ENCODE measurements at regions not wholly inside any gene's neighbourhood (a gene's known extent, or its start where the extent isn't known, plus 50 kb on each side); places are given as distances from the start of the nearest gene placed in this dataset.

DNA sequence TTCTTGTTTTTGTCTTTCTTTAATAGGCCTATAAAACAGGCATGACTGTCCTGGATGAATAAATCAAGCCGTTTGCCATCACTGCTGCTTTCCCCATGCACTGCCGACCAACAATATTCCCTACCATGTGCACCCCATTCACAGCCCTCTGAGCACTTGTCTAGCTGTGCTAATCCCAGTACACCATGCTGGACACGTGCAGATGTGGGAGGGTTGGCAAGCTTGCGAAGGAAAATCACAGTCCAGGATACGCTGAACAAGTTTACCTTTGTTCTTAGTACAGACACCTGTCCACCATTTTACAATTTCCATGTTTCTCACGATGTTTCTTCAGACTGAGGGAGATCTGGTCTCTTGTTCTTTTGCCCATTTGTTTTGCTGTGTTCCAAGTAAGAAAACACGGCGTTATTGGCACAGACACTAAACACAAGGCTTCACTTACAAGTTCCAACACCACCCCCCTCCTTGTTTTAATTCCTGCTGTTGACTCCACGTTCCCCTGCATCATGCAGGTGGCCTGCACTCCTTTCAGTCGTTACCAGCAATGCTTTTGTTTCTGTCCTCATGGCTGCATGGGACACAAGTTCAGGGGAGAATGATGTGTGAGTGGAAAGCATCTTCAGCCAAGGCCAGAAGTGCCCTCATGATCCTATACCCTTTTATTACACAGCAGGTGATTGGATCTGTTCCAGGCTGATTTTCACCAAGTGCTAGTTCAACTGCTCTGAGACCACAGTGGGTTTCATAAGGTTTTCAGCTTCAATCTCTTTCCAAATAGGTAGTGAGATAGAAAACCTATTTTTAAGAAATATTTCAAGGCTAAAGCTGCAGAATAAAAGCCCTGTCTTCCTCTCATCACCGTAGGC, 608.9 kb downstream of the IRX1 start:
- no peak overlapping the region for H3K27ac Mint-ChIP-seq (ENCODE audit: unreplicated experiment)
- H2AFZ ChIP-seq (ENCODE audit: low read depth, low read length), result no peak overlapping the region

DNA sequence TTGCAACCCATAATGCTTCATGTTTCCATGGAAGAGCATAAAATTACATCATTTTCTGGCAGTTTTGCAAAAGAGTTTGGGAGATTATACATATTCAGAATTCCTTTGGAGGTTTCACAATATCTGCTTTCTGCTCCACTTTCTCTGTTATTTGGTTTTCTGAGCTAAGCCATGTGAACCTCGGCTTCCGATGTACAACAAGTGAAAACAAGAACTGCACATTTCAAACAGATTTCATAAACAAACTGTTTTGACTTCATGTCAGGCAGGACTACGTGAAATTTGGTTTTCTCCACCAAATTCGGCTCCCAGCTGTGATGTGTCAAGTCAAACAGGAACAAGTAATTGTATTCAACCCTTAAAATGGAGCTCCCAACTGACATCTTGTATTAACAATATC, 609.8 kb downstream of the IRX1 start:
- H3K9ac ChIP-seq (ENCODE audit: low read length), result no peak overlapping the region
- Mint-ChIP-seq H3K4me3 (ENCODE audit: unreplicated experiment) (no peak overlapping the region), H3K9me3 (ENCODE audit: unreplicated experiment) (peaks cover 3% of the 10 kb centered on the region), H3K36me3 (ENCODE audit: low read depth, unreplicated experiment) (no peaks in the 10 kb centered on the region), H3K27ac (ENCODE audit: unreplicated experiment) (no peak overlapping the region), H3K4me1 (ENCODE audit: low read depth, unreplicated experiment) (no peaks in the 10 kb centered on the region), H3K27me3 (ENCODE audit: low read depth, unreplicated experiment) (peaks cover 10% of the 10 kb centered on the region)
- H3K9me3 ChIP-seq (ENCODE audit: insufficient read depth, low read depth, low read length), result no peaks in the 10 kb centered on the region
- no peak overlapping the region for H2AFZ ChIP-seq (ENCODE audit: low read depth, low read length)
- DNase-seq (ENCODE audit: low read depth) (peak; percentile 0), FAIRE-seq (no peak)
- H3K79me2 ChIP-seq (ENCODE audit: insufficient read depth, low read length), result no peaks in the 10 kb centered on the region
- no peaks in the 10 kb centered on the region for H3K27me3 ChIP-seq (ENCODE audit: insufficient read depth, low read length)
- no peak overlapping the region for H3K4me2 ChIP-seq (ENCODE audit: low read length)
- no peak overlapping the region for H3K4me3 ChIP-seq (ENCODE audit: insufficient read depth, low read depth, low read length)
- H4K20me1 ChIP-seq (ENCODE audit: insufficient read depth, low read length), result no peaks in the 10 kb centered on the region
- H3K27ac ChIP-seq (ENCODE audit: low read depth, low read length), result no peak overlapping the region
- no peaks in the 10 kb centered on the region for H3K36me3 ChIP-seq (ENCODE audit: insufficient read depth, low read length)
- no peaks in the 10 kb centered on the region for H3K4me1 ChIP-seq (ENCODE audit: insufficient read depth, low read length)
- TF ChIP-seq EZH2 (IDR thresholded peaks at IDR 0.05; ENCODE audit: insufficient read depth, low read length), result no peak
- TF ChIP-seq, protein P1, sequence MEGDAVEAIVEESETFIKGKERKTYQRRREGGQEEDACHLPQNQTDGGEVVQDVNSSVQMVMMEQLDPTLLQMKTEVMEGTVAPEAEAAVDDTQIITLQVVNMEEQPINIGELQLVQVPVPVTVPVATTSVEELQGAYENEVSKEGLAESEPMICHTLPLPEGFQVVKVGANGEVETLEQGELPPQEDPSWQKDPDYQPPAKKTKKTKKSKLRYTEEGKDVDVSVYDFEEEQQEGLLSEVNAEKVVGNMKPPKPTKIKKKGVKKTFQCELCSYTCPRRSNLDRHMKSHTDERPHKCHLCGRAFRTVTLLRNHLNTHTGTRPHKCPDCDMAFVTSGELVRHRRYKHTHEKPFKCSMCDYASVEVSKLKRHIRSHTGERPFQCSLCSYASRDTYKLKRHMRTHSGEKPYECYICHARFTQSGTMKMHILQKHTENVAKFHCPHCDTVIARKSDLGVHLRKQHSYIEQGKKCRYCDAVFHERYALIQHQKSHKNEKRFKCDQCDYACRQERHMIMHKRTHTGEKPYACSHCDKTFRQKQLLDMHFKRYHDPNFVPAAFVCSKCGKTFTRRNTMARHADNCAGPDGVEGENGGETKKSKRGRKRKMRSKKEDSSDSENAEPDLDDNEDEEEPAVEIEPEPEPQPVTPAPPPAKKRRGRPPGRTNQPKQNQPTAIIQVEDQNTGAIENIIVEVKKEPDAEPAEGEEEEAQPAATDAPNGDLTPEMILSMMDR (IDR thresholded peaks at IDR 0.05; ENCODE audit: insufficient read depth, low read depth, low read length), result no peak

More for the DNA sequence above, 608.9 kb downstream of the IRX1 start:
- no peak overlapping the region for H3K4me3 ChIP-seq (ENCODE audit: insufficient read depth, low read depth, low read length)
- H3K4me2 ChIP-seq (ENCODE audit: low read length), result no peak overlapping the region
- Mint-ChIP-seq H3K9me3 (ENCODE audit: unreplicated experiment) (peaks cover 3% of the 10 kb centered on the region), H3K4me3 (ENCODE audit: unreplicated experiment) (no peak overlapping the region), H3K36me3 (ENCODE audit: low read depth, unreplicated experiment) (no peaks in the 10 kb centered on the region), H3K27me3 (ENCODE audit: low read depth, unreplicated experiment) (peaks cover 10% of the 10 kb centered on the region), H3K4me1 (ENCODE audit: low read depth, unreplicated experiment) (no peaks in the 10 kb centered on the region)
- FAIRE-seq, result no peak
- no peaks in the 10 kb centered on the region for H3K9me3 ChIP-seq (ENCODE audit: insufficient read depth, low read depth, low read length)
- DNase-seq (ENCODE audit: low read depth), result no peak
- no peaks in the 10 kb centered on the region for H3K79me2 ChIP-seq (ENCODE audit: insufficient read depth, low read length)
- H3K27ac ChIP-seq (ENCODE audit: low read depth, low read length), result no peak overlapping the region
- TF ChIP-seq, protein P1 (IDR thresholded peaks at IDR 0.05; ENCODE audit: insufficient read depth, low read depth, low read length), result no peak
- no peak for TF ChIP-seq EZH2 (IDR thresholded peaks at IDR 0.05; ENCODE audit: insufficient read depth, low read length)
- no peaks in the 10 kb centered on the region for H3K4me1 ChIP-seq (ENCODE audit: insufficient read depth, low read length)
- H3K9ac ChIP-seq (ENCODE audit: low read length), result no peak overlapping the region
- no peaks in the 10 kb centered on the region for H3K27me3 ChIP-seq (ENCODE audit: insufficient read depth, low read length)
- no peaks in the 10 kb centered on the region for H4K20me1 ChIP-seq (ENCODE audit: insufficient read depth, low read length)
- no peaks in the 10 kb centered on the region for H3K36me3 ChIP-seq (ENCODE audit: insufficient read depth, low read length)

DNA sequence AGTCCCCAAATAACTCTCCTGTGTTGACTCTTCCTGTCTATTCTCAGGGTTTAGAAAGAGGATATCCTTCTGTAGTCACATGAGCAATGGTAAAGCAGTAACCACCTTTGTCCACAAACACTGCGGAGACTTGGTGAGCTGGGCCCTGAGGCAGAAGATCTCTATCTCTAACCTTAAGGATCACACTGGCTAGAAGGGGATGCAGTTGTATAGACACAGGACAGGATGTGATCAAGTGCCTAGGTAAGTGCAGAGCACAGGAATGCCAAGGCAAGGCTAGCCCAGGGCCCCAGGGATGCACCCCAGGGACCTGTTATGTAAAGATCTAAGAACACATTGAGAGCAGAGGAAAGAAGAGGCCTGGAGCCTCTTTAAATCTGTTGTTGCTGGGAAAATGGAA, 610.5 kb downstream of the IRX1 start:
- Histone ChIP-seq H2AFZ (ENCODE audit: low read depth, low read length) (no peak overlapping the region), H3K9ac (ENCODE audit: low read length) (no peak overlapping the region), H3K9me3 (ENCODE audit: insufficient read depth, low read depth, low read length) (no peaks in the 10 kb centered on the region), H3K36me3 (ENCODE audit: insufficient read depth, low read length) (no peaks in the 10 kb centered on the region), H3K27me3 (ENCODE audit: insufficient read depth, low read length) (no peaks in the 10 kb centered on the region), H3K4me2 (ENCODE audit: low read length) (no peak overlapping the region), H4K20me1 (ENCODE audit: insufficient read depth, low read length) (no peaks in the 10 kb centered on the region), H3K79me2 (ENCODE audit: insufficient read depth, low read length) (no peaks in the 10 kb centered on the region), H3K27ac (ENCODE audit: low read depth, low read length) (no peak overlapping the region), H3K4me3 (ENCODE audit: insufficient read depth, low read depth, low read length) (no peak overlapping the region), H3K4me1 (ENCODE audit: insufficient read depth, low read length) (no peaks in the 10 kb centered on the region)
- DNase-seq (ENCODE audit: low read depth) (no peak), FAIRE-seq (no peak)
- peaks cover 3% of the 10 kb centered on the region for H3K9me3 Mint-ChIP-seq (ENCODE audit: unreplicated experiment)
- no peak overlapping the region for H3K4me3 Mint-ChIP-seq (ENCODE audit: unreplicated experiment)
- H3K4me1 Mint-ChIP-seq (ENCODE audit: low read depth, unreplicated experiment), result no peaks in the 10 kb centered on the region
- TF ChIP-seq, protein P1 (IDR thresholded peaks at IDR 0.05; ENCODE audit: insufficient read depth, low read depth, low read length), result no peak
- no peak for TF ChIP-seq EZH2 (IDR thresholded peaks at IDR 0.05; ENCODE audit: insufficient read depth, low read length)
- no peaks in the 10 kb centered on the region for H3K36me3 Mint-ChIP-seq (ENCODE audit: low read depth, unreplicated experiment)
- H3K27me3 Mint-ChIP-seq (ENCODE audit: low read depth, unreplicated experiment), result peaks cover 10% of the 10 kb centered on the region
- H3K27ac Mint-ChIP-seq (ENCODE audit: unreplicated experiment), result no peak overlapping the region
